Neural cell (in vitro differentiated cells): ENCODE measurements at regions not wholly inside any gene's neighbourhood (a gene's known extent, or its start where the extent isn't known, plus 50 kb on each side); places are given as distances from the start of the nearest gene placed in this dataset.

ENCODE experiments used
- H2AFZ ChIP-seq: fragments of 200-600, 300-800 bp; sonication (generic), shearing (Covaris generic); 2 replicates; pipeline ENCODE4 v1.6.0; 2014; ENCODE audit warnings: low read depth, mild to moderate bottlenecking, antibody characterized with exemption, low read length, moderate library complexity
- H3F3A ChIP-seq: fragments of 200-600 bp; shearing (Covaris generic); 2 replicates; pipeline ENCODE4 v1.6.1; 2016; ENCODE audit warnings: mild to moderate bottlenecking, moderate library complexity, mixed read lengths, antibody characterized with exemption, low read length; ENCODE audit not compliant: insufficient read depth, poor library complexity, severe bottlenecking
- H3K27ac ChIP-seq: fragments of 200-600, 300-800 bp; sonication (generic), shearing (Covaris generic); 2 replicates; pipeline ENCODE4 v1.5.1; 2014; ENCODE audit warnings: mild to moderate bottlenecking, low read length, moderate library complexity
- H3K27me3 ChIP-seq: fragments of 300-800, 200-600 bp; sonication (generic), shearing (Covaris generic); 2 replicates; pipeline ENCODE4 v1.6.0; 2014; ENCODE audit warnings: mild to moderate bottlenecking, low read depth, low read length, moderate library complexity; ENCODE audit not compliant: insufficient read depth
- H3K36me3 ChIP-seq: fragments of 300-800, 200-600 bp; sonication (generic), shearing (Covaris generic); 2 replicates; pipeline ENCODE4 v1.5.1; 2014; ENCODE audit warnings: mild to moderate bottlenecking, antibody characterized with exemption, low read length, moderate library complexity; ENCODE audit not compliant: insufficient read depth
- H3K4me2 ChIP-seq: fragments of 300-800, 200-600 bp; sonication (generic), shearing (Covaris generic); 2 replicates; pipeline ENCODE4 v1.6.0; 2014; ENCODE audit warnings: mild to moderate bottlenecking, low read length
- H3K4me3 ChIP-seq: fragments of 300-800, 200-600 bp; sonication (generic), shearing (Covaris generic); 2 replicates; pipeline ENCODE4 v1.5.1; 2014; ENCODE audit warnings: mild to moderate bottlenecking, low read length, moderate library complexity
- H3K79me2 ChIP-seq: fragments of 200-600 bp; shearing (Covaris generic); replicated peaks from 2 replicates; pipeline ENCODE4 v1.6.0; 2014; ENCODE audit warnings: mild to moderate bottlenecking, low read length, moderate library complexity; ENCODE audit not compliant: insufficient read depth
- H3K9ac ChIP-seq: fragments of 300-800, 200-600 bp; sonication (generic), shearing (Covaris generic); 2 replicates; pipeline ENCODE4 v1.6.1; 2016; ENCODE audit warnings: mild to moderate bottlenecking, low read length, mixed read lengths
- H3K9me2 ChIP-seq: fragments of 200-600 bp; shearing (Covaris generic); 2 replicates; pipeline ENCODE4 v1.6.1; 2016; ENCODE audit warnings: mild to moderate bottlenecking, low read length, mixed read lengths; ENCODE audit not compliant: insufficient read depth
- H3K9me3 ChIP-seq: fragments of 200-600, 300-800 bp; sonication (generic), shearing (Covaris generic); 2 replicates; pipeline ENCODE4 v1.6.1; 2016; ENCODE audit warnings: mild to moderate bottlenecking, mixed run types, low read length, moderate library complexity, mixed read lengths
- H4K20me1 ChIP-seq: fragments of 200-600 bp; shearing (Covaris generic); 2 replicates; pipeline ENCODE4 v1.6.1; 2016; ENCODE audit warnings: mild to moderate bottlenecking, mixed run types; ENCODE audit not compliant: insufficient read depth
- CTCF ChIP-seq: fragments of 450-650 bp; IDR thresholded peaks from 2 replicates; pipeline ENCODE4 v1.5.1; 2014; ENCODE audit warnings: antibody characterized with exemption, mild to moderate bottlenecking, moderate library complexity; ENCODE audit not compliant: poor library complexity, severe bottlenecking
- EP300 ChIP-seq: fragments of 450-650 bp; conservative IDR thresholded peaks from 2 replicates; pipeline ENCODE4 v1.6.1; 2014; ENCODE audit warnings: antibody characterized with exemption, mild to moderate bottlenecking, moderate library complexity; ENCODE audit not compliant: poor library complexity, severe bottlenecking
- EZH2 ChIP-seq: fragments of 200-600, 300-800 bp; shearing (Covaris generic), sonication (generic); IDR thresholded peaks from 2 replicates; pipeline ENCODE4 v1.6.1; 2014; ENCODE audit warnings: antibody characterized with exemption, low read length, borderline replicate concordance, mild to moderate bottlenecking; ENCODE audit not compliant: insufficient read depth, poor library complexity, severe bottlenecking
- MXI1 ChIP-seq: fragments of 450-650 bp; conservative IDR thresholded peaks from 2 replicates; pipeline ENCODE4 v1.6.1; 2014; ENCODE audit warnings: antibody characterized with exemption, mild to moderate bottlenecking; ENCODE audit not compliant: poor library complexity, severe bottlenecking
- POLR2AphosphoS5 ChIP-seq: IDR thresholded peaks from 2 replicates; pipeline ENCODE4 v1.6.1; 2012
- RAD21 ChIP-seq: fragments of 450-650 bp; conservative IDR thresholded peaks from 2 replicates; pipeline ENCODE4 v1.6.1; 2014; ENCODE audit warnings: antibody characterized with exemption, mild to moderate bottlenecking, moderate library complexity
- REST ChIP-seq: IDR thresholded peaks from 2 replicates; pipeline ENCODE4 v1.6.1; 2012; ENCODE audit warnings: borderline replicate concordance
- SMC3 ChIP-seq: fragments of 450-650 bp; conservative IDR thresholded peaks from 2 replicates; pipeline ENCODE4 v1.6.1; 2014; ENCODE audit warnings: antibody characterized with exemption, mild to moderate bottlenecking, moderate library complexity; ENCODE audit not compliant: poor library complexity
- TAF1 ChIP-seq: IDR thresholded peaks from 2 replicates; pipeline ENCODE4 v1.6.1; 2012; ENCODE audit warnings: low read depth

DNA sequence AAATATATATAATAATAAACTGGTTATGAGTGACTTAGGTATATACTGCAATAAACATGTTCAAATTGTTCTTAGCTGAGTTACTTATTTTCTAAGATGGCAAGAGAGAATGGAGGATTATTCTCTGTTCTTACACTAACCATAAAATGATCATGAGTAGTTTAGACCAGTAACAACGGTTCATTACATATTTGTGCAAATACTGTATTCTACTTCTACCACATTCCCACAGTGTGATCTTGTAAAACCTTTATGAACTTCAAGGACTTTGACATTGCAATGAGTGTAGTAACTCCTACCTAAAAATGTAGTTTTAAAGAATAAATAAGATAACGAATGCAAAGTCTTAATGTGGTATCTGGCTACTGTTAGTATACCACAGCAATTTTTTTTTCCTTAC is 353.7 kb upstream of the NCAM2 start:
- H3K9me3 ChIP-seq, result no peaks in the 10 kb centered on the region
- no peaks in the 10 kb centered on the region for H3F3A ChIP-seq
- no peak overlapping the region for H3K27ac ChIP-seq
- H3K79me2 ChIP-seq, result no peaks in the 10 kb centered on the region
- no peaks in the 10 kb centered on the region for H3K27me3 ChIP-seq
- no peak overlapping the region for H3K4me2 ChIP-seq
- H4K20me1 ChIP-seq, result no peaks in the 10 kb centered on the region
- no peaks in the 10 kb centered on the region for H3K36me3 ChIP-seq
- no peak for TF ChIP-seq CTCF
- TF ChIP-seq REST, result no peak
- TF ChIP-seq RAD21, result no peak
- no peak for TF ChIP-seq EP300
- no peak for TF ChIP-seq TAF1
- no peak for TF ChIP-seq SMC3
- no peak for TF ChIP-seq POLR2AphosphoS5
- no peak for TF ChIP-seq EZH2
- TF ChIP-seq MXI1, result no peak
- no peak overlapping the region for H2AFZ ChIP-seq
- no peaks in the 10 kb centered on the region for H3K9me2 ChIP-seq
- no peak overlapping the region for H3K4me3 ChIP-seq
- H3K9ac ChIP-seq, result no peak overlapping the region

DNA sequence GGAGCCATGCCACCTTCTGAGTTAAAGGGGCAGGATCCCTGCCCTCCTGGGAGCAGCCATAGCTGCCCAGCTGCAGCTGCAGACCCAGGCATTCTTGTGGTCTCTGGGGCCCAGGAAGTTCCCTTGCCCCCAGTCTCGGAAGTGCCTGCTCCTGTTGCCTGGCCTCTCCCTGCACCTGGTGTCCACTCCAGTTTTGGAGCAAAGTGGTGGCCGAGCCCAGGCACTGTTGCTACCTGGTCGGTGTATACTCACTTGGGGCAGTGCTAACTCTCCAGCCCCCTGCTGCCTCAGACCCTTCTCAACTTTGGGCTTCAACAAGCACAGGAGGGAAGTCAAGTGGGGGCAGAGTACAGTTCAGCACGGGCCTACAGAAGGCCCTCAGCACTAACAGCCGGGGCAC is 352.9 kb upstream of the NCAM2 start:
- no peaks in the 10 kb centered on the region for H3K36me3 ChIP-seq
- H3K27ac ChIP-seq, result no peak overlapping the region
- no peaks in the 10 kb centered on the region for H3K27me3 ChIP-seq
- no peaks in the 10 kb centered on the region for H3K79me2 ChIP-seq
- no peaks in the 10 kb centered on the region for H3F3A ChIP-seq
- no peaks in the 10 kb centered on the region for H4K20me1 ChIP-seq
- H3K4me3 ChIP-seq, result no peak overlapping the region
- TF ChIP-seq SMC3 (no peak), EP300 (no peak), RAD21 (no peak), REST (no peak), MXI1 (no peak), POLR2AphosphoS5 (no peak), CTCF (no peak), EZH2 (no peak), TAF1 (no peak)
- H3K9me2 ChIP-seq, result no peaks in the 10 kb centered on the region
- no peak overlapping the region for H2AFZ ChIP-seq
- H3K9ac ChIP-seq, result no peak overlapping the region
- no peak overlapping the region for H3K4me2 ChIP-seq
- no peaks in the 10 kb centered on the region for H3K9me3 ChIP-seq
